ENCODE measurements at regions not wholly inside any gene's neighbourhood (a gene's known extent, or its start where the extent isn't known, plus 50 kb on each side); places are given as distances from the start of the nearest gene placed in this dataset.

DNA sequence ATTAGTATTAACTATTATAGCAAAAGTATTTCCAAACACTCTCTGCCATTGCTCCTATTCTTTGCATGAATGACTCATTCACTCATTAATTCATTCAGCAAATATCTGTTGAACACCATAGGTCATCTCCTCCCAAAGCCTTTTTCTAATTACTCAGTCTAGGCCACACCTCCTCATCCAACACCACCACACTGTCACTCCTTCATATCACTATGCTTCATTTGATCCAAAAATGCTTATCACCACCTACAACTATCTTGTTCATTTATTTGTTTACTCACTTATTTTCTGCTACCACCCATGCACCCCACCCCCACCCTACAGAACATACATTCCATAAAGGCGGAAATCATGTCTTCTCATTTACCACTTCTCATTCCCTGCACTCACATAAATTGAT is 94.4 kb upstream of the TNFSF4 start:
- H3K36me3 Mint-ChIP-seq (ENCODE audit: insufficient read depth) = no peaks in the 10 kb centered on the region

DNA sequence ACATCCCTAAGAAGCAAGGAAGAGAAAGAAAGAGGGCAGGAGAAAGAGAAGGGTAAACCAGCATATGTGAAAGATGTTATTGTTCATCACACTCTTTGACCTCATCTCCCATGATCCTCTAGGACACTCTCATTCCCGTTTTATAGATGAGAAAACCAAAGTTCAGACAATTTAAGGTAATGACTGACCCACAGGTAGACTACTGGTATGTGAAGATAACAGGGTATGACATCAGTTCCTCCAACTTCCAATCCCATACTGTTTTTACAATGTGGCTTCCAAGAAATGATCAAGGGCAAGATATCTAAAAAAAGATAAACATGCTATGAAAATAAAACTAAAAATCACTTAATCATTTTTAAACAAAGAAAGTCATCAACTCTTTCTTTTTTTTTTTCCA is 95.2 kb upstream of the TNFSF4 start:
- TF ChIP-seq, protein P1, sequence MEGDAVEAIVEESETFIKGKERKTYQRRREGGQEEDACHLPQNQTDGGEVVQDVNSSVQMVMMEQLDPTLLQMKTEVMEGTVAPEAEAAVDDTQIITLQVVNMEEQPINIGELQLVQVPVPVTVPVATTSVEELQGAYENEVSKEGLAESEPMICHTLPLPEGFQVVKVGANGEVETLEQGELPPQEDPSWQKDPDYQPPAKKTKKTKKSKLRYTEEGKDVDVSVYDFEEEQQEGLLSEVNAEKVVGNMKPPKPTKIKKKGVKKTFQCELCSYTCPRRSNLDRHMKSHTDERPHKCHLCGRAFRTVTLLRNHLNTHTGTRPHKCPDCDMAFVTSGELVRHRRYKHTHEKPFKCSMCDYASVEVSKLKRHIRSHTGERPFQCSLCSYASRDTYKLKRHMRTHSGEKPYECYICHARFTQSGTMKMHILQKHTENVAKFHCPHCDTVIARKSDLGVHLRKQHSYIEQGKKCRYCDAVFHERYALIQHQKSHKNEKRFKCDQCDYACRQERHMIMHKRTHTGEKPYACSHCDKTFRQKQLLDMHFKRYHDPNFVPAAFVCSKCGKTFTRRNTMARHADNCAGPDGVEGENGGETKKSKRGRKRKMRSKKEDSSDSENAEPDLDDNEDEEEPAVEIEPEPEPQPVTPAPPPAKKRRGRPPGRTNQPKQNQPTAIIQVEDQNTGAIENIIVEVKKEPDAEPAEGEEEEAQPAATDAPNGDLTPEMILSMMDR (IDR thresholded peaks at IDR 0.05; ENCODE audit: unreplicated experiment) = no peak
- Mint-ChIP-seq H3K9me3 (ENCODE audit: low read depth) (no peaks in the 10 kb centered on the region), H3K4me1 (ENCODE audit: low read depth) (peaks cover 15% of the 10 kb centered on the region), H3K4me3 (ENCODE audit: low read depth) (no peak overlapping the region), H3K27me3 (no peaks in the 10 kb centered on the region), H3K27ac (no peak overlapping the region), H3K36me3 (ENCODE audit: insufficient read depth) (no peaks in the 10 kb centered on the region)
- DNase-seq (ENCODE audit: low spot score, unreplicated experiment) = no peak

More for the DNA sequence above, 94.4 kb upstream of the TNFSF4 start:
- TF ChIP-seq, protein P1 (IDR thresholded peaks at IDR 0.05; ENCODE audit: unreplicated experiment) = no peak
- DNase-seq (ENCODE audit: low spot score, unreplicated experiment) = no peak
- Mint-ChIP-seq H3K4me1 (ENCODE audit: low read depth) (peaks cover 21% of the 10 kb centered on the region), H3K9me3 (ENCODE audit: low read depth) (no peaks in the 10 kb centered on the region), H3K27me3 (no peaks in the 10 kb centered on the region), H3K27ac (no peak overlapping the region), H3K4me3 (ENCODE audit: low read depth) (no peak overlapping the region)

DNA sequence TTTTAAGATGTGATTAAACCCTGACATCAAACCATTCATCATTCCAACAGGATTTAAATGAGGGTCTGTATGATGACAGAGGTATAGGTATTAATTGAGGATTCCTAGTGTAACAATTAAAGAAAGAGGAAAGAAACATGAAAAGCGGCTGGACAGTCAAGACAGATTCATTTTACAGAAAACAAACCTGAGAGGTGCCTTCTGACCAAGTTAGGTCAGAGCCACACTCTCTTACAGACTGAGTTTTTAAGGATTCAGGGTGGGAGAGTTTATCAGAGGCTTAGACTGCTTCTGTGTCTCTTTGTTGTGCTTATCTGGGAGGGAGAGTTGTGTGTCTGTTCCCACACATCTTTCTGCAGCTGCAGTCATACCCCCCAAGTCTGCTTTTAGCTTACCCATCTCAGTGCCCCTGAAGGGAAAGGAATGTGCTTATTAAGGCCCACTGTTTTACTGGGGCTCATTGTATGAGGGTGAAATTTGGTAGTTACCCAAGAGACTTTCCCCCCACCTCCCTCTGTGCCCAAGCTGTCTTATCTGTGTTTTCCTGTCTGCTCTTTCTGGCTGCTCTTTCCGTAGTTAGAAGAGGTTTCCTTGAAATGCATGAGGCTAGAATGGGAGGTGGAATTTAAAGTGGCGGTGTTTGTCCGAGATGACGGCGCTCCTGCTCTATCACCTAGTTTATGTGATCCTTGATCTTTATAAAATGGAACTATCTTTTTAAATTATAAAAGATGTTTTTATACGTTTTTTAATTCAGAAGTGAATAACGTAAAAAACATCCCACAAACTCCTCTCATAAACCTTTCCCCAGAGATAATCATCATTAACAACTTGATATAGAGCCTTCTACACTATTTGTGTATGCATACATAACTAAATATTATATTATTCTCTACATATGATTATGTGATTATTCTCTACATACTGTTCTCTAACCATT is 96.0 kb upstream of the TNFSF4 start:
- H3K27ac Mint-ChIP-seq = peak overlapping the region; percentile 31
- H3K9me3 Mint-ChIP-seq (ENCODE audit: low read depth) = no peaks in the 10 kb centered on the region
- DNase-seq (ENCODE audit: low spot score, unreplicated experiment) = no peak
- no peak overlapping the region for H3K4me3 Mint-ChIP-seq (ENCODE audit: low read depth)
- H3K36me3 Mint-ChIP-seq (ENCODE audit: insufficient read depth) = no peaks in the 10 kb centered on the region
- H3K4me1 Mint-ChIP-seq (ENCODE audit: low read depth) = peaks cover 13% of the 10 kb centered on the region
- TF ChIP-seq, protein P1 (IDR thresholded peaks at IDR 0.05; ENCODE audit: unreplicated experiment) = no peak
- H3K27me3 Mint-ChIP-seq = no peaks in the 10 kb centered on the region

DNA sequence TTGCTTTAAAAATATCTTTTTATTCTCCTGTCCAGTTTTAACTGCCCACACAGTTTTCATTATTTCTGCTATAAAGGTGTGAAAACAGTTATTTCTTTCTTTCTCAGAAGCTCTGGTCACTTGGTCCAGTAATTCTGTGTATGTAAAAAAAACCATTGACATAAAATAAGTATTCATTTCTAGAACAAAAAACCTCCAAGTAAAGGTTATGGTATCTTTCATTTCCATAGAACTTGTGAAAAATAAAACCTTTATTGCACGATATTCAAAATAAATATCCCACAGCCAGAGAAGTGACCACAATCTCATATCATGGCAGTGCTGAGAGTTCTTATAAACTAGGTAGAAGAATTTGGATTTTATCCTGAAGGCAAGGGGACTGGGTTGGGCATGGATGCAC is 96.9 kb upstream of the TNFSF4 start:
- no peaks in the 10 kb centered on the region for H3K27me3 Mint-ChIP-seq
- H3K27ac Mint-ChIP-seq = no peak overlapping the region
- DNase-seq (ENCODE audit: low spot score, unreplicated experiment) = no peak
- peaks cover 13% of the 10 kb centered on the region for H3K4me1 Mint-ChIP-seq (ENCODE audit: low read depth)
- H3K36me3 Mint-ChIP-seq (ENCODE audit: insufficient read depth) = no peaks in the 10 kb centered on the region
- H3K9me3 Mint-ChIP-seq (ENCODE audit: low read depth) = no peaks in the 10 kb centered on the region
- TF ChIP-seq, protein P1 (IDR thresholded peaks at IDR 0.05; ENCODE audit: unreplicated experiment) = no peak
- no peak overlapping the region for H3K4me3 Mint-ChIP-seq (ENCODE audit: low read depth)

DNA sequence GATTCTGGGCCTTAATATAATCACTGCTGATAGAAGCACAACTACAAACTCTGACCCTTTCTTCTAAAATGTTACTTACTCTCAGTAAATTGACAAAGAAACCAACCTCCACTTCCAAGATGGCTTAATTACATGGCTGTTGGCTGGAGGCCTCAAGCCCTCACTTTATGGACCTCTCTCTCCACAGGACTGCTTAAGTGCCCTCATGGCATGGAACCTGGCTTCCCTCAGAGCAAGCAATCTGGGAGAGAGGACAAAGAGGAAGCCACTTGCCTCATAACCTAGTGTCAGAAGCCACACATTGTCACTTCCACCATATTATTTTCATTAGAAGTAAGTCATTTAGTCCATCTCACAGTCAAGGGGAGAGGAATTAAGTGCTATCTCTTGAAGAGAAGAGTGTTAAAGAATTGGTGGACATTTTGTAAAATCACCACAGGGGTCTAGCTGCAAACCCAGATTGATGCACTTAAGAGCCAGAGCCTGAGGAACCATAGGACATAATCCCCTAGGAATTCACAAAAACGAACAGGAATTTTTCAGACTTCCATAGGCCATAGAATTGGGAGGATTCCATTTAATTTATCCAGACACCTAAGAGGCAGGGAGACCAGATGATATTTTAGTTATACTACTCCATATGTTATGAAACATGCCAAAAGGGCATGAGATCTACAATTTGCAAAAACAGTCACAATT is 97.5 kb upstream of the TNFSF4 start:
- DNase-seq (ENCODE audit: low spot score, unreplicated experiment) = no peak
- no peak overlapping the region for H3K27ac Mint-ChIP-seq
- no peaks in the 10 kb centered on the region for H3K27me3 Mint-ChIP-seq
- peaks cover 13% of the 10 kb centered on the region for H3K4me1 Mint-ChIP-seq (ENCODE audit: low read depth)
- TF ChIP-seq, protein P1 (IDR thresholded peaks at IDR 0.05; ENCODE audit: unreplicated experiment) = no peak
- H3K4me3 Mint-ChIP-seq (ENCODE audit: low read depth) = no peak overlapping the region
- H3K36me3 Mint-ChIP-seq (ENCODE audit: insufficient read depth) = no peaks in the 10 kb centered on the region
- H3K9me3 Mint-ChIP-seq (ENCODE audit: low read depth) = no peaks in the 10 kb centered on the region

Measured in progenitor cell of endocrine pancreas (in vitro differentiated cells).